HG02884 (cell line): ENCODE measurements at regions not wholly inside any gene's neighbourhood (a gene's known extent, or its start where the extent isn't known, plus 50 kb on each side); places are given as distances from the start of the nearest gene placed in this dataset.
"Not testable (repeated sequence)": the region's sequence is repeated elsewhere in the genome, so short reads cannot be mapped to it uniquely, and the experiment has no call there.

Experiments used
- ATAC-seq: cut with Tn5 transposase; IDR thresholded peaks from one replicate; pipeline ENCODE4 v1.9.1; 2021; ENCODE audit warnings: mild to moderate bottlenecking, moderate library complexity; ENCODE audit not compliant: unreplicated experiment

- no peak for ATAC-seq
Measured at GRCh38 chr6:56808871-56809359, 146.0 kb upstream of the BEND6 start.

- ATAC-seq = no peak
Measured at GRCh38 chr6:56807989-56808337, 146.9 kb upstream of the BEND6 start.

GRCh38 chr6:56807326-56807988 is 147.4 kb upstream of the BEND6 start:
- no peak for ATAC-seq

- ATAC-seq = no peak
Measured at GRCh38 chr6:56806368-56806767, 148.5 kb upstream of the BEND6 start.

- ATAC-seq = no peak
Measured at GRCh38 chr6:56804996-56805395, 149.9 kb upstream of the BEND6 start.

GRCh38 chr6:56803594-56803993 is 151.3 kb upstream of the BEND6 start:
- no peak for ATAC-seq

GRCh38 chr6:56802584-56802983 is 152.3 kb upstream of the BEND6 start:
- no peak for ATAC-seq

GRCh38 chr6:56799989-56800388 is 154.9 kb upstream of the BEND6 start:
- no peak for ATAC-seq

GRCh38 chr6:56798163-56798562 is 155.5 kb upstream of the DST start:
- no peak for ATAC-seq

GRCh38 chr6:56796196-56796532 is 153.5 kb upstream of the DST start:
- no peak for ATAC-seq

- no peak for ATAC-seq
Measured at GRCh38 chr6:56795466-56796195, 152.9 kb upstream of the DST start.

- no peak for ATAC-seq
Measured at GRCh38 chr6:56794421-56794820, 151.7 kb upstream of the DST start.

- ATAC-seq = no peak
Measured at GRCh38 chr6:56793938-56794337, 151.2 kb upstream of the DST start.

- ATAC-seq = no peak
Measured at GRCh38 chr6:56790414-56790813, 147.7 kb upstream of the DST start.

- ATAC-seq = no peak
Measured at GRCh38 chr6:56789879-56790278, 147.2 kb upstream of the DST start.

GRCh38 chr6:56789342-56789741 is 146.7 kb upstream of the DST start:
- ATAC-seq = no peak

- ATAC-seq = no peak
Measured at GRCh38 chr6:56787209-56787608, 144.5 kb upstream of the DST start.

- no peak for ATAC-seq
Measured at GRCh38 chr6:56786256-56786655, 143.6 kb upstream of the DST start.

GRCh38 chr6:56785536-56785935 is 142.8 kb upstream of the DST start:
- not testable (repeated sequence) for ATAC-seq

- not testable (repeated sequence) for ATAC-seq
Measured at GRCh38 chr6:56780109-56780508, 137.4 kb upstream of the DST start.

GRCh38 chr6:56778503-56778902 is 135.8 kb upstream of the DST start:
- ATAC-seq = not testable (repeated sequence)

- ATAC-seq = no peak
Measured at GRCh38 chr6:56775498-56776166, 132.9 kb upstream of the DST start.
